Mesenchymal stem cell (in vitro differentiated cells and primary cell): ENCODE measurements at regions not wholly inside any gene's neighbourhood (a gene's known extent, or its start where the extent isn't known, plus 50 kb on each side); places are given as distances from the start of the nearest gene placed in this dataset.

ENCODE experiments used
- DNase-seq: peaks from one replicate; pipeline ENCODE4 v3.0.0-alpha.2; 2013
- H2AFZ ChIP-seq: one replicate; pipeline ENCODE4 v1.6.1; 2013; ENCODE audit warnings: low read depth, mild to moderate bottlenecking, control low read depth, inconsistent platforms, low read length, moderate library complexity
- H2AK5ac ChIP-seq: 2 replicates; pipeline ENCODE4 v1.6.1; 2013; ENCODE audit warnings: low read length, moderate library complexity, mild to moderate bottlenecking, inconsistent platforms; ENCODE audit not compliant: severe bottlenecking
- H2BK120ac ChIP-seq: one replicate; pipeline ENCODE4 v1.6.1; 2013; ENCODE audit warnings: low read depth, mild to moderate bottlenecking, inconsistent platforms, low read length, moderate library complexity
- H2BK12ac ChIP-seq, 2 experiments: one replicate each; pipeline ENCODE4 v1.6.1; 2013; ENCODE audit warnings: inconsistent platforms in 2 of 2, low read length in 2 of 2, mild to moderate bottlenecking in 2 of 2, moderate library complexity in 2 of 2, control low read depth in 1 of 2
- H2BK15ac ChIP-seq: one replicate; pipeline ENCODE4 v1.6.1; 2013; ENCODE audit warnings: mild to moderate bottlenecking, low read depth, inconsistent platforms; ENCODE audit not compliant: poor library complexity, severe bottlenecking
- H2BK5ac ChIP-seq: 2 replicates; pipeline ENCODE4 v1.6.1; 2013; ENCODE audit warnings: low read depth, mild to moderate bottlenecking, low read length, control low read depth, inconsistent platforms; ENCODE audit not compliant: poor library complexity, severe bottlenecking
- H3K14ac ChIP-seq, 2 experiments: one replicate each; pipeline ENCODE4 v1.6.1; 2013; ENCODE audit warnings: inconsistent platforms in 2 of 2, low read length in 2 of 2, control low read depth in 1 of 2, mild to moderate bottlenecking in 1 of 2, moderate library complexity in 1 of 2
- H3K18ac ChIP-seq, 2 experiments: one replicate each; pipeline ENCODE4 v1.6.1; 2013; ENCODE audit warnings: inconsistent platforms in 2 of 2, low read length in 2 of 2, control low read depth in 1 of 2, low read depth in 1 of 2, mild to moderate bottlenecking in 1 of 2
- H3K23ac ChIP-seq, 2 experiments: one replicate each; pipeline ENCODE4 v1.6.1; 2013; ENCODE audit warnings: inconsistent platforms in 2 of 2, low read length in 2 of 2, mild to moderate bottlenecking in 2 of 2, moderate library complexity in 2 of 2, control low read depth in 1 of 2
- H3K27ac ChIP-seq: 2 replicates; pipeline ENCODE4 v1.5.1; 2013; ENCODE audit warnings: mild to moderate bottlenecking, moderate library complexity, low read length, control low read depth, inconsistent platforms; ENCODE audit not compliant: poor library complexity, severe bottlenecking
- H3K27me3 ChIP-seq, 2 experiments: 2 replicates each; pipeline versions ENCODE4 v1.6.1 to v1.7.0; 2013; ENCODE audit warnings: low read length in 2 of 2, mild to moderate bottlenecking in 2 of 2, moderate library complexity in 2 of 2, control low read depth in 1 of 2, inconsistent platforms in 1 of 2; ENCODE audit not compliant: control insufficient read depth in 1 of 2, insufficient read depth in 1 of 2
- H3K36me3 ChIP-seq, 2 experiments: 2 replicates each; pipeline versions ENCODE4 v1.6.1 to v1.7.0; 2013; ENCODE audit warnings: low read length in 2 of 2, control low read depth in 1 of 2, inconsistent platforms in 1 of 2, low read depth in 1 of 2, mild to moderate bottlenecking in 1 of 2; ENCODE audit not compliant: insufficient read depth in 2 of 2, control insufficient read depth in 1 of 2
- H3K4ac ChIP-seq, 2 experiments: one replicate each; pipeline ENCODE4 v1.6.1; 2013; ENCODE audit warnings: inconsistent platforms in 2 of 2, low read length in 2 of 2, mild to moderate bottlenecking in 2 of 2, moderate library complexity in 2 of 2, control low read depth in 1 of 2, low read depth in 1 of 2
- H3K4me1 ChIP-seq: 2 replicates; pipeline ENCODE4 v1.6.1; 2013; ENCODE audit warnings: low read depth, low read length, control low read depth; ENCODE audit not compliant: control insufficient read depth, insufficient read depth
- H3K4me2 ChIP-seq: 2 replicates; pipeline ENCODE4 v1.6.1; 2013; ENCODE audit warnings: low read length, mild to moderate bottlenecking, inconsistent platforms; ENCODE audit not compliant: poor library complexity, severe bottlenecking
- H3K4me3 ChIP-seq, 2 experiments: 2 replicates each; pipeline versions ENCODE4 v1.5.1 to v1.7.0; 2013; ENCODE audit warnings: low read length in 2 of 2, mild to moderate bottlenecking in 2 of 2, control low read depth in 1 of 2, low read depth in 1 of 2; ENCODE audit not compliant: insufficient read depth in 1 of 2
- H3K79me1 ChIP-seq: replicated peaks from 2 replicates; pipeline ENCODE4 v1.6.1; 2013; ENCODE audit warnings: mild to moderate bottlenecking, control low read depth, low read length, inconsistent platforms; ENCODE audit not compliant: poor library complexity, severe bottlenecking
- H3K9ac ChIP-seq: 2 replicates; pipeline ENCODE4 v1.7.0; 2013; ENCODE audit warnings: mild to moderate bottlenecking, low read length, moderate library complexity
- H3K9me3 ChIP-seq: 2 replicates; pipeline ENCODE4 v1.7.0; 2013; ENCODE audit warnings: mild to moderate bottlenecking, low read length; ENCODE audit not compliant: control insufficient read depth
- H4K8ac ChIP-seq: one replicate; pipeline ENCODE4 v1.6.1; 2013; ENCODE audit warnings: inconsistent platforms, mild to moderate bottlenecking, low read length, moderate library complexity
- H4K91ac ChIP-seq: one replicate; pipeline ENCODE4 v1.6.1; 2013; ENCODE audit warnings: mild to moderate bottlenecking, low read length, inconsistent platforms
- WGBS: methylation state at CpG from one replicate; pipeline ENCODE4 v1.1.7; 2013; ENCODE audit warnings: mixed read lengths; 5-methylcytosine and 5-hydroxymethylcytosine counted together

DNA sequence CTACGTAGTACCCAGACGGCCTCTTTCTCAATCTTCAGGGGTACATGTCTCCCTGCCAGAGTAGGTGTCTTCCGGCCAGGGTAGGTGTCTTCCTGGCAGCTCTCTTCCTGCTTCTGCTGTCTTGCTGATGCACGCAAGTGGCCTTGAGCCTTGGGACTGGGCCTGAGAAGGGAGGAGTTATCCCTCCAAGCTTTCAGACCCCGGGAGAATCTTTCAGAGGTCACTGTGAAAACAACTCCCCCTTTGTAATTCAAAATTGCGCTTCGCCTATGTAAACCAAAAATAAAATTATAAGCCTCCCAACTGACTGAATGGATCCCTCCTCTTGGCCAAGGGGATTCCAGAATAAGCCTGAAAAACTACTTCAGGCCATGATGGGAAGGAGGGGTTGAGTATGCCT is 87.3 kb upstream of the NUDT4 start:
- Histone ChIP-seq H2AK5ac (no peak overlapping the region), H3K14ac (no peak overlapping the region), H3K4me3 (no peak overlapping the region), H4K8ac (no peak overlapping the region), H3K23ac (no peak overlapping the region), H3K9me3 (no peaks in the 10 kb centered on the region), H2AFZ (no peak overlapping the region), H2BK120ac (no peak overlapping the region), H2BK12ac (no peak overlapping the region), H3K4me2 (no peak overlapping the region), H3K18ac (no peak overlapping the region), H3K27ac (no peak overlapping the region), H4K91ac (no peak overlapping the region), H3K27me3 (no peaks in the 10 kb centered on the region), H2BK5ac (no peak overlapping the region), H3K4ac (no peak overlapping the region), H3K9ac (no peak overlapping the region), H3K36me3 (no peaks in the 10 kb centered on the region), H3K79me1 (no peaks in the 10 kb centered on the region), H2BK15ac (no peak overlapping the region), H3K4me1 (no peaks in the 10 kb centered on the region)
- no peak for DNase-seq
- 80% methylated on average over 7 of the region's 7 CpGs for WGBS

DNA sequence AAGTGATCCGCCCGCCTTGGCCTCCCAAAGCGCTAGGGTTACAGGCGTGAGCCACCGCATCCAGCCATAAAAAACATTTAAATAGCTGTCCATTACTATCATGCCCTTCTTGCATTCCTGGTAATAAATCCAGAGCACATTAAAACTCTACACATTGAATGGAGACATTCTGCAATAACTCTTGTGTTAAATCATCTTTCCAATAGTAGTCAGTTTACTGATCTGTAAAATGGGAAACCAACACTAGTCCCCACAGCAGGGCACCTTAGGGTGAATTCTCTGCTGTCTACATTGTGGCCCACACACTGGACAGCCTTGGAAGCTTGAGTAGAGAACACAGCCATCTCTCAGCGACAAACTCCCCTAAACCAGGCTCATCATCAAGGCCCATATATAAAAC is 85.5 kb upstream of the NUDT4 start:
- no peak for DNase-seq
- no peaks in the 10 kb centered on the region for H3K36me3 ChIP-seq
- no peak overlapping the region for H2AFZ ChIP-seq

DNA sequence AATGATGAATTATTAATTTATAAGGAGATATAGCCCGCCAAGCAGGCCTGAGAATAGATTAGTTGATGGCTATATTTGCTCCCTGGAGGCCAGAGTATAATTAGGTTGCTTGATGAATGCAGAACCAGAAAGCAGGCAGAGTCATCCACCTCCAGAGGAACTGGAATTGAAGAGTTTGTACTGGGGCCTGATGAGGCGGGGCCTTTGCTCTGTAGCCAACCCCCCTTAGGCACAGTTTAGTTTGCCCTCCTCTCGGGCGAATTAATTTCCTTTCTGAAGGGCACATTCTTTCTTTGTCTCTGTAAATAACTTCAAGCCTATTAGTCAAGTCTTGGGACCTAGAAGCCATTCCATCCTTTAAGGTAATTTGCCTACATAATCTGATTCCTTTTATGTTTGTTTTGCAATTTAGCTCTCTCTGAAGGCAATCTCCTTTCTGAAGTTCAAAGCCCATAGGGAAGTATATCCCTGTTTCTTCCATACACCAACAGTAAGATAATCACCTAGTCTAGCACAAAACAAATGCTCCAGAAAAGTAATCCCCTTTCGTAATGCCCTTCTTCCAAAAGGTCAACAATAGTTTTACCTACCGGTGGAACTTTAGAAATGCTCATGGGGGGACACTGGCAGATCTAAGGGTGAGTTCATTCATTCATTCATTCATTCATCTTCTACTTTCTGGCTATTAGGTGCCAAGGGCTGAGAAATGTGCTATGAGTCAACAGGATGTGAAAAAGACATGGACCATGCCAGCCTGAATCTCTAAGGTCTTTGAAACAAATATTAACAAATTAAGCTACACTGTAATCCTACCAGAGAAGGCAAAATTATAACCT is 84.8 kb upstream of the NUDT4 start:
- Histone ChIP-seq H2BK12ac (no peak overlapping the region), H3K4me1 (no peaks in the 10 kb centered on the region), H3K4ac (no peak overlapping the region), H3K23ac (no peak overlapping the region), H3K9ac (no peak overlapping the region), H3K18ac (no peak overlapping the region), H2AK5ac (no peak overlapping the region), H3K27me3 (no peaks in the 10 kb centered on the region), H3K9me3 (no peaks in the 10 kb centered on the region), H2BK120ac (no peak overlapping the region), H2BK15ac (no peak overlapping the region), H2AFZ (no peak overlapping the region), H2BK5ac (no peak overlapping the region), H4K91ac (no peak overlapping the region), H3K27ac (no peak overlapping the region), H3K36me3 (no peaks in the 10 kb centered on the region), H3K4me3 (no peak overlapping the region), H3K4me2 (no peak overlapping the region), H4K8ac (no peak overlapping the region), H3K14ac (no peak overlapping the region), H3K79me1 (no peaks in the 10 kb centered on the region)
- WGBS = 80% methylated on average over 6 of the region's 6 CpGs
- DNase-seq = no peak

More for the DNA sequence above, 85.5 kb upstream of the NUDT4 start:
- no peak overlapping the region for H3K18ac ChIP-seq
- no peak overlapping the region for H2BK120ac ChIP-seq
- H3K79me1 ChIP-seq = no peaks in the 10 kb centered on the region
- H3K4me3 ChIP-seq = no peak overlapping the region
- H2AK5ac ChIP-seq = no peak overlapping the region
- H3K9ac ChIP-seq = no peak overlapping the region
- H3K9me3 ChIP-seq = no peaks in the 10 kb centered on the region
- H3K14ac ChIP-seq = no peak overlapping the region
- H2BK15ac ChIP-seq = no peak overlapping the region
- H3K23ac ChIP-seq = no peak overlapping the region
- no peak overlapping the region for H3K4ac ChIP-seq
- no peak overlapping the region for H3K4me2 ChIP-seq
- H2BK12ac ChIP-seq = no peak overlapping the region
- WGBS = 100% methylated on average over 5 of the region's 6 CpGs
- no peaks in the 10 kb centered on the region for H3K27me3 ChIP-seq
- H3K27ac ChIP-seq = no peak overlapping the region
- no peak overlapping the region for H4K91ac ChIP-seq
- no peaks in the 10 kb centered on the region for H3K4me1 ChIP-seq
- H2BK5ac ChIP-seq = no peak overlapping the region
- no peak overlapping the region for H4K8ac ChIP-seq

DNA sequence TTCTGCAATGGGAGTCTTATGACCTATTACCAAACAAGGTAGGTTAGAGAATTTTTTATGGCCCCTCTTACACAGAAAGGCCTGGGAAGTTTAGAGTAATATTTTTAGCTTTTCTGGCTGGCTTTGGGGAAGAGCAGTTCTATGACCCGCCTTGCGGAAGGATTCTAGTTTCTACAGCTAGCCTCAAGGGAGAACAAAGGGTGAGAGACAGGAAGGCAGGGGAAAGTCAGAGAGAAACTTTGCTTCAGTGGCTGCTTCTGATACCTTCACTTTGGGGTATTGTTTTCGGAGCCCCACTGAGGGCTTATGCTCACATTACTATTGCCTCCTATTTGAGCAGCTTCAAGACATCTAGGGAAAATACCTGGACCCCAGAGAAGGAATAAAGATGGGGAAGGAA is 80.7 kb upstream of the NUDT4 start:
- Histone ChIP-seq H2BK120ac (no peak overlapping the region), H3K4ac (no peak overlapping the region)
- WGBS = 95% methylated on average over 2 of the region's 3 CpGs

More for the DNA sequence above, 80.7 kb upstream of the NUDT4 start:
- Histone ChIP-seq H2AK5ac (no peak overlapping the region), H4K8ac (no peak overlapping the region), H4K91ac (peak overlapping the region; percentile 52), H3K23ac (no peak overlapping the region), H3K79me1 (no peaks in the 10 kb centered on the region), H3K27me3 (no peaks in the 10 kb centered on the region), H2BK12ac (no peak overlapping the region), H2BK5ac (no peak overlapping the region), H2AFZ (no peak overlapping the region), H2BK15ac (peak overlapping the region; percentile 26), H3K4me3 (no peak overlapping the region), H3K9me3 (no peaks in the 10 kb centered on the region), H3K14ac (no peak overlapping the region), H3K36me3 (no peaks in the 10 kb centered on the region), H3K4me2 (no peak overlapping the region), H3K4me1 (no peaks in the 10 kb centered on the region), H3K18ac (no peak overlapping the region), H3K27ac (no peak overlapping the region), H3K9ac (no peak overlapping the region)
- no peak for DNase-seq
